ENCODE measurements at regions not wholly inside any gene's neighbourhood (a gene's known extent, or its start where the extent isn't known, plus 50 kb on each side); places are given as distances from the start of the nearest gene placed in this dataset.
A peak's percentile ranks its signal among the peaks of the same experiment; 100 is the strongest.

GRCh38 chr2:60337142-60337497, 216.3 kb downstream of the BCL11A start:
- H3K27ac ChIP-seq: no peak overlapping the region
- TF ChIP-seq, protein P1, sequence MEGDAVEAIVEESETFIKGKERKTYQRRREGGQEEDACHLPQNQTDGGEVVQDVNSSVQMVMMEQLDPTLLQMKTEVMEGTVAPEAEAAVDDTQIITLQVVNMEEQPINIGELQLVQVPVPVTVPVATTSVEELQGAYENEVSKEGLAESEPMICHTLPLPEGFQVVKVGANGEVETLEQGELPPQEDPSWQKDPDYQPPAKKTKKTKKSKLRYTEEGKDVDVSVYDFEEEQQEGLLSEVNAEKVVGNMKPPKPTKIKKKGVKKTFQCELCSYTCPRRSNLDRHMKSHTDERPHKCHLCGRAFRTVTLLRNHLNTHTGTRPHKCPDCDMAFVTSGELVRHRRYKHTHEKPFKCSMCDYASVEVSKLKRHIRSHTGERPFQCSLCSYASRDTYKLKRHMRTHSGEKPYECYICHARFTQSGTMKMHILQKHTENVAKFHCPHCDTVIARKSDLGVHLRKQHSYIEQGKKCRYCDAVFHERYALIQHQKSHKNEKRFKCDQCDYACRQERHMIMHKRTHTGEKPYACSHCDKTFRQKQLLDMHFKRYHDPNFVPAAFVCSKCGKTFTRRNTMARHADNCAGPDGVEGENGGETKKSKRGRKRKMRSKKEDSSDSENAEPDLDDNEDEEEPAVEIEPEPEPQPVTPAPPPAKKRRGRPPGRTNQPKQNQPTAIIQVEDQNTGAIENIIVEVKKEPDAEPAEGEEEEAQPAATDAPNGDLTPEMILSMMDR (IDR thresholded peaks at IDR 0.05): no peak
- no peak for TF ChIP-seq POLR2A (IDR thresholded peaks at IDR 0.05)
- H3K4me3 ChIP-seq: no peak overlapping the region
- DNase-seq (ENCODE audit: low spot score in 2 of 2): no peak
- intact Hi-C loops (cut with DNase I; ENCODE audit: low total_unique reads): loop anchor here (10.0 kb wide), 1 partner anchor 158 kb away; no protein-coding TSS in a partner anchor
- no peaks in the 10 kb centered on the region for H3K4me1 ChIP-seq
- H3K36me3 ChIP-seq: no peaks in the 10 kb centered on the region
- H3K27me3 ChIP-seq: no peaks in the 10 kb centered on the region
- no peaks in the 10 kb centered on the region for H3K9me3 ChIP-seq

- Histone ChIP-seq H3K27ac (no peak overlapping the region), H3K9me3 (no peaks in the 10 kb centered on the region), H3K4me1 (no peaks in the 10 kb centered on the region), H3K36me3 (no peaks in the 10 kb centered on the region), H3K27me3 (no peaks in the 10 kb centered on the region), H3K4me3 (no peak overlapping the region)
- TF ChIP-seq, protein P1 (IDR thresholded peaks at IDR 0.05): no peak
- TF ChIP-seq POLR2A (IDR thresholded peaks at IDR 0.05) (no peak), POLR2AphosphoS5 (IDR thresholded peaks at IDR 0.05) (no peak)
- intact Hi-C loops (cut with DNase I; ENCODE audit: low total_unique reads): loop anchor here (10.0 kb wide), 1 partner anchor 158 kb away; no protein-coding TSS in a partner anchor
- DNase-seq (ENCODE audit: low spot score in 2 of 2): no peak
Observed at GRCh38 chr2:60336442-60337141, 216.9 kb downstream of the BCL11A start.

DNA sequence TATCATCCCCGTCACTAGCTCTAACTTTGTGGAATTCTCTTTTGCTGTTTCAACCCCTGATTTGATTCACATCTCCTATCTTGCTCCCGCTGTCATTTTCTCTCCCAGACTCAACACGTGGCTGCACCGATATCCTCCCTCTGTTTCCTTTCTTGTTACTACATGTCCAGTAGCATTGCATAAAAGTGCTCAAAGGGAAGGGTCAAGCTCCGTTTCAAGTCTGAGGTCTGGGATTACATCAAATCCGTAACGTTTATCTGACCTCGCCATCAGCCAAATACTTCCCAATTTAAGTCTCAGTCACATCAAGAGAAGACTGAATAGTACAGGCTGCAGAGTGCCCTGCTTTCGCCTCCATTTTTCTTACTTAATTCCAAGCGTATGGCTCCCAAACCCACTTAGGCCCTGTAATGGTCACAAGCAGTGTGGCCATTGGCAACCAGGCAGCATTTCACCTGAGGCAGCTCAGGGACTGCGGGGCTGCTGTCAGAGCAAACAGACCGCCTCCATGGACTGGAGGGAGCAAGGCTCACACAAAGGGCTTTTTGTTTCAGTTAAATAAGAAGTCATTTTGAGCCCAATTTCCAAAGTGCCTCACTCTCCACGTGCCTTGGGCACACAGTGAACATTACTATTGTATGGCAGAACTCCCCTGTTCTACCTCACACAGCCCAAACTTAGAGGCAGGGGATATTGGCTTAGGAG, 217.8 kb downstream of the BCL11A start:
- no peaks in the 10 kb centered on the region for H3K27me3 ChIP-seq
- intact Hi-C loops (cut with DNase I; ENCODE audit: low total_unique reads): loop anchor here (10.0 kb wide), 1 partner anchor 159 kb away; no protein-coding TSS in a partner anchor
- no peaks in the 10 kb centered on the region for H3K4me1 ChIP-seq
- H3K9me3 ChIP-seq: no peaks in the 10 kb centered on the region
- TF ChIP-seq, protein P1 (IDR thresholded peaks at IDR 0.05): no peak
- no peak for TF ChIP-seq POLR2A (IDR thresholded peaks at IDR 0.05)
- no peak for TF ChIP-seq POLR2AphosphoS5 (IDR thresholded peaks at IDR 0.05)
- no peak overlapping the region for H3K4me3 ChIP-seq
- no peak for DNase-seq (ENCODE audit: low spot score in 2 of 2)
- H3K27ac ChIP-seq: peak overlapping the region in 1 of 2 donors; percentile 33
- no peaks in the 10 kb centered on the region for H3K36me3 ChIP-seq

GRCh38 chr2:60334610-60335009, 218.8 kb downstream of the BCL11A start:
- no peaks in the 10 kb centered on the region for H3K9me3 ChIP-seq
- H3K4me1 ChIP-seq: no peaks in the 10 kb centered on the region
- no peak overlapping the region for H3K27ac ChIP-seq
- no peak overlapping the region for H3K4me3 ChIP-seq
- H3K36me3 ChIP-seq: no peaks in the 10 kb centered on the region
- DNase-seq (ENCODE audit: low spot score in 2 of 2): no peak
- intact Hi-C loops (cut with DNase I; ENCODE audit: low total_unique reads): loop anchor here (10.0 kb wide), 1 partner anchor 160 kb away; no protein-coding TSS in a partner anchor
- H3K27me3 ChIP-seq: no peaks in the 10 kb centered on the region
- TF ChIP-seq, protein P1 (IDR thresholded peaks at IDR 0.05): no peak
- TF ChIP-seq POLR2AphosphoS5 (IDR thresholded peaks at IDR 0.05) (no peak), POLR2A (IDR thresholded peaks at IDR 0.05) (no peak)

GRCh38 chr2:60333264-60333663, 220.2 kb downstream of the BCL11A start:
- Histone ChIP-seq H3K36me3 (no peaks in the 10 kb centered on the region), H3K4me3 (no peak overlapping the region), H3K27ac (no peak overlapping the region), H3K4me1 (no peaks in the 10 kb centered on the region), H3K27me3 (no peaks in the 10 kb centered on the region), H3K9me3 (no peaks in the 10 kb centered on the region)
- TF ChIP-seq POLR2A (IDR thresholded peaks at IDR 0.05): no peak
- TF ChIP-seq, protein P1 (IDR thresholded peaks at IDR 0.05): no peak
- no peak for TF ChIP-seq POLR2AphosphoS5 (IDR thresholded peaks at IDR 0.05)
- intact Hi-C loops (cut with DNase I; ENCODE audit: low total_unique reads): loop anchor here (10.0 kb wide), 1 partner anchor 162 kb away; no protein-coding TSS in a partner anchor
- DNase-seq (ENCODE audit: low spot score in 2 of 2): no peak
